ENCODE measurements at regions not wholly inside any gene's neighbourhood (a gene's known extent, or its start where the extent isn't known, plus 50 kb on each side); places are given as distances from the start of the nearest gene placed in this dataset.

GRCh38 chr5:155625315-155625714 is 611.8 kb downstream of the KIF4B start:
- intact Hi-C loops (cut with micrococcal nuclease; ENCODE audit: unreplicated experiment) = no loop called here
- Histone ChIP-seq H3K4me2 (no peak overlapping the region), H3K9me2 (ENCODE audit: insufficient read depth) (no peaks in the 10 kb centered on the region), H3K4me3 (no peak overlapping the region), H2AFZ (no peak overlapping the region), H3K36me3 (ENCODE audit: low read depth) (no peaks in the 10 kb centered on the region), H3F3A (ENCODE audit: insufficient read depth, low read depth) (no peaks in the 10 kb centered on the region), H3K79me2 (ENCODE audit: low read depth) (no peaks in the 10 kb centered on the region), H3K27me3 (ENCODE audit: insufficient read depth, low read depth) (peaks cover 6% of the 10 kb centered on the region; the same call in 1 of the 2 replicates), H4K20me1 (ENCODE audit: insufficient read depth) (no peaks in the 10 kb centered on the region), H3K9me3 (ENCODE audit: insufficient read depth, low read depth) (no peaks in the 10 kb centered on the region), H3K4me1 (replicated peaks; ENCODE audit: insufficient read depth) (no peaks in the 10 kb centered on the region), H3K27ac (no peak overlapping the region)
- ChIA-PET CTCF (no interaction called here), POLR2A (ENCODE audit: unreplicated experiment) (no interaction called here)
- no peak for TF ChIP-seq EZH2 (IDR thresholded peaks at IDR 0.05; ENCODE audit: low read depth)
- TF ChIP-seq CTCF (conservative IDR thresholded peaks at IDR 0.05) = no peak
- DNase-seq = no peak
- no TSS peak for BruUV-seq (replicated peaks)

GRCh38 chr5:155625897-155626543 is 612.5 kb downstream of the KIF4B start:
- Histone ChIP-seq H2AFZ (no peak overlapping the region), H3K4me3 (no peak overlapping the region), H3K27me3 (ENCODE audit: insufficient read depth, low read depth) (peaks cover 6% of the 10 kb centered on the region; the same call in 1 of the 2 replicates), H3K79me2 (ENCODE audit: low read depth) (no peaks in the 10 kb centered on the region), H3K9me3 (ENCODE audit: insufficient read depth, low read depth) (no peaks in the 10 kb centered on the region), H3K4me1 (replicated peaks; ENCODE audit: insufficient read depth) (no peaks in the 10 kb centered on the region), H3K4me2 (no peak overlapping the region), H3K9me2 (ENCODE audit: insufficient read depth) (no peaks in the 10 kb centered on the region), H3F3A (ENCODE audit: insufficient read depth, low read depth) (no peaks in the 10 kb centered on the region), H3K36me3 (ENCODE audit: low read depth) (no peaks in the 10 kb centered on the region), H3K27ac (no peak overlapping the region), H4K20me1 (ENCODE audit: insufficient read depth) (no peaks in the 10 kb centered on the region)
- ChIA-PET POLR2A (ENCODE audit: unreplicated experiment) (no interaction called here), CTCF (no interaction called here)
- no peak for TF ChIP-seq EZH2 (IDR thresholded peaks at IDR 0.05; ENCODE audit: low read depth)
- TF ChIP-seq CTCF (conservative IDR thresholded peaks at IDR 0.05) = no peak
- BruUV-seq (replicated peaks) = no TSS peak
- DNase-seq = no peak
- intact Hi-C loops (cut with micrococcal nuclease; ENCODE audit: unreplicated experiment) = no loop called here

- Histone ChIP-seq H3K4me3 (no peak overlapping the region), H3K9me2 (ENCODE audit: insufficient read depth) (no peaks in the 10 kb centered on the region), H2AFZ (no peak overlapping the region), H3F3A (ENCODE audit: insufficient read depth, low read depth) (no peaks in the 10 kb centered on the region), H3K27me3 (ENCODE audit: insufficient read depth, low read depth) (peaks cover 6% of the 10 kb centered on the region; the same call in 1 of the 2 replicates), H3K79me2 (ENCODE audit: low read depth) (no peaks in the 10 kb centered on the region), H3K9me3 (ENCODE audit: insufficient read depth, low read depth) (no peaks in the 10 kb centered on the region), H4K20me1 (ENCODE audit: insufficient read depth) (no peaks in the 10 kb centered on the region), H3K27ac (no peak overlapping the region), H3K4me2 (no peak overlapping the region), H3K36me3 (ENCODE audit: low read depth) (no peaks in the 10 kb centered on the region), H3K4me1 (replicated peaks; ENCODE audit: insufficient read depth) (no peaks in the 10 kb centered on the region)
- intact Hi-C loops (cut with micrococcal nuclease; ENCODE audit: unreplicated experiment) = no loop called here
- BruUV-seq (replicated peaks) = no TSS peak
- no peak for TF ChIP-seq CTCF (conservative IDR thresholded peaks at IDR 0.05)
- no peak for TF ChIP-seq EZH2 (IDR thresholded peaks at IDR 0.05; ENCODE audit: low read depth)
- ChIA-PET POLR2A (ENCODE audit: unreplicated experiment) (no interaction called here), CTCF (no interaction called here)
- no peak for DNase-seq
Observed at GRCh38 chr5:155626592-155626991, 613.0 kb downstream of the KIF4B start.

Data from PC-9 (cell line).